Left lung (tissue), 4 donors: ENCODE measurements at regions not wholly inside any gene's neighbourhood (a gene's known extent, or its start where the extent isn't known, plus 50 kb on each side); places are given as distances from the start of the nearest gene placed in this dataset.
"Not testable (repeated sequence)": the region's sequence is repeated elsewhere in the genome, so short reads cannot be mapped to it uniquely, and the experiment has no call there.

Experiments
- ATAC-seq: fragments of 200-7000 bp; cut with Tn5 transposase; one replicate; pipeline ENCODE4 v1.9.1; 2020; ENCODE audit warnings: moderate library complexity
- DNase-seq, 4 donors: peaks; one replicate each; pipeline ENCODE4 v3.0.0-alpha.2; 2013 to 2020
- H3K27ac ChIP-seq, 2 donors: fragments of 200-600 bp; sonication (generic) in 1 of 2; one replicate each; pipeline versions ENCODE4 v1.5.0 to v1.8.0; 2020 to 2021
- H3K27me3 ChIP-seq, 2 donors: fragments of 200-600 bp; sonication (generic) in 1 of 2; one replicate each; pipeline versions ENCODE4 v1.5.0 to v1.8.0; 2020 to 2021
- H3K36me3 ChIP-seq, 2 donors: fragments of 200-600 bp; sonication (generic) in 1 of 2; one replicate each; pipeline versions ENCODE4 v1.5.0 to v1.8.0; 2020 to 2021
- H3K4me1 ChIP-seq, 2 donors: fragments of 200-600 bp; one replicate each; pipeline ENCODE4 v1.8.0; 2021
- H3K4me3 ChIP-seq, 2 donors: fragments of 200-600 bp; sonication (generic) in 1 of 2; one replicate each; pipeline versions ENCODE4 v1.5.0 to v1.8.0; 2020 to 2021; ENCODE audit warnings: mild to moderate bottlenecking in 1 of 2
- H3K9me3 ChIP-seq, 2 donors: fragments of 200-600 bp; sonication (generic) in 1 of 2; one replicate each; pipeline versions ENCODE4 v1.5.0 to v1.8.0; 2020 to 2021
- intact Hi-C, 2 donors: fragments of 100-400 bp; cut with DNase I; formaldehyde crosslinking; loops; one replicate each; pipeline versions ENCODE4 v1.11.2 to v1.14.2; 2022
- TF ChIP-seq, protein P1 (sequence below), 2 donors: fragments of 200-600 bp; sonication (generic) in 1 of 2; IDR thresholded peaks; one replicate each; pipeline versions ENCODE4 v1.5.0 to v1.8.0; 2021; ENCODE audit warnings: antibody characterized with exemption in 2 of 2
- donor health status: DM: no; HTN: yes; CAD: no.
- donor health status: DM: no; HTN: no; CAD: no.

DNA sequence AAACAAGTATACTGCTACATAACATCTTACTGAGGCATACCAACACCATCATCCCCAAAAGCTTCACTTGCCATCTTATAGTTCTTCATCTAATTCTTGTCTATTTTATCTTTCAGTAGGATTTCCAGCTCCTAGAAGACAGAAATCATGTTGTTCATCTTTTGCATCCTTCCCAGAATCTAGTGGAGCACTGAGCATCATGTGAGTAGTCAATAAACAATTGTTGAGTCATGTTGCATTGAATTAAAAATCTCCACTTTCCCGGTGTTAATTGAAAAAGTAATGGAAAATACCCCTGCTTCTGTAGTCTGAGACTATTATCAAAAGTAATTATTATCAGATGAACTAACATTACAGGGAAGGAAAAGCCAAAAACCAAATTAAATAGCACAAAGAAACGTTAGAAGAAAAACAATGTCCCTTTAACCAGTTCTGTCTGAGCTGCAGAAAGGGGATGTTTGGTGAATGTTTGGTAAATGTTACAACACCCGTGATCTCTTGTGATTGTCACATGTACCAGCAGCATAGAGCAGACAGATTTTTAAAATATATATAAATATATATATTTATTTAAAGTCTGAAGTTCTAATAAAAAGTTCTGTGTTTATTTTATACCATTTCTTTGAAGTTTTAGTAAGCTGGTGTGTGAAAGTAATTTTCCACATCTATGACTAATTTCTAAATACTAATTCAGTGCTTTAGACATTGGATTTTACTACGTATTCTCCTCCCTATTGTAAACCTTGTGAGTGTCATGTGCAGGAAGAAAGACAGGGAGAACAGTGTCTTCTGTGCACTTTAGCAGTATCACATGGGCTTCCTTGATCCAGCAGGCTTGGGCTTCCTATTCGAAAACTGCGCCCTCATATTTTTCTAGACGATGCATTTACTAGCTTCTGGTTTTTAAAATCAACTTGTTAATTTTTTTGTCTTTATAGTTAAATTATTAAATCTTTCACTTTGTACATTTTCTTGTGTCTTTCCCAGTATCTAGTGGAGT, 85.6 kb downstream of the RAP2B start:
- no peaks in the 10 kb centered on the region for H3K36me3 ChIP-seq
- intact Hi-C loops: no loop called here
- DNase-seq (no peak), ATAC-seq (peak; percentile 35)
- H3K4me3 ChIP-seq: no peak overlapping the region
- TF ChIP-seq, protein P1, sequence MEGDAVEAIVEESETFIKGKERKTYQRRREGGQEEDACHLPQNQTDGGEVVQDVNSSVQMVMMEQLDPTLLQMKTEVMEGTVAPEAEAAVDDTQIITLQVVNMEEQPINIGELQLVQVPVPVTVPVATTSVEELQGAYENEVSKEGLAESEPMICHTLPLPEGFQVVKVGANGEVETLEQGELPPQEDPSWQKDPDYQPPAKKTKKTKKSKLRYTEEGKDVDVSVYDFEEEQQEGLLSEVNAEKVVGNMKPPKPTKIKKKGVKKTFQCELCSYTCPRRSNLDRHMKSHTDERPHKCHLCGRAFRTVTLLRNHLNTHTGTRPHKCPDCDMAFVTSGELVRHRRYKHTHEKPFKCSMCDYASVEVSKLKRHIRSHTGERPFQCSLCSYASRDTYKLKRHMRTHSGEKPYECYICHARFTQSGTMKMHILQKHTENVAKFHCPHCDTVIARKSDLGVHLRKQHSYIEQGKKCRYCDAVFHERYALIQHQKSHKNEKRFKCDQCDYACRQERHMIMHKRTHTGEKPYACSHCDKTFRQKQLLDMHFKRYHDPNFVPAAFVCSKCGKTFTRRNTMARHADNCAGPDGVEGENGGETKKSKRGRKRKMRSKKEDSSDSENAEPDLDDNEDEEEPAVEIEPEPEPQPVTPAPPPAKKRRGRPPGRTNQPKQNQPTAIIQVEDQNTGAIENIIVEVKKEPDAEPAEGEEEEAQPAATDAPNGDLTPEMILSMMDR (IDR thresholded peaks at IDR 0.05): no peak
- peaks cover 3 to 29% of the 10 kb centered on the region in 2 donors for H3K4me1 ChIP-seq
- no peaks in the 10 kb centered on the region for H3K27me3 ChIP-seq
- peak overlapping the region; percentile 62 to 82 for H3K27ac ChIP-seq
- H3K9me3 ChIP-seq: no peaks in the 10 kb centered on the region

DNA sequence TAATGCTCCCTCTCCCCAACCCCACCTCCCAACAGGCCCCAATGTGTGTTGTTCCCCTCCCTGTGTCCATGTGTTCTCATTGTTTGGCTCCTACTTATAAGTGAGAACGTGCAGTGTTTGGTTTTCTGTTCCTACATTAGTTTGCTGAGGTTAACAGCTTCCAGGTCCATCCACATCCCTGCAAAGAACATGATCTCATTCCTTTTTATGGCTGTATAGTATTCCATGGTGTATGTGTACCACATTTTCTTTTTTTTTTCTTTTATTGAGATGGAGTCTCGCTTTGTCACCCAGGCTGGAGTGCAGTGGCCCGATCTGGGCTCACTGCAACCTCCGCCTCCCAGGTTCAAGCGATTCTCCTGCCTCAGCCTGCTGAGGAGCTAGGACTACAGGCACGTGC, 86.8 kb downstream of the RAP2B start:
- ATAC-seq, H3K27me3 ChIP-seq, intact Hi-C loops, H3K36me3 ChIP-seq, H3K9me3 ChIP-seq, DNase-seq, H3K4me3 ChIP-seq: not testable (repeated sequence)
- peaks cover 3 to 29% of the 10 kb centered on the region in 2 donors for H3K4me1 ChIP-seq
- peak overlapping the region; percentile 62 to 82 for H3K27ac ChIP-seq

DNA sequence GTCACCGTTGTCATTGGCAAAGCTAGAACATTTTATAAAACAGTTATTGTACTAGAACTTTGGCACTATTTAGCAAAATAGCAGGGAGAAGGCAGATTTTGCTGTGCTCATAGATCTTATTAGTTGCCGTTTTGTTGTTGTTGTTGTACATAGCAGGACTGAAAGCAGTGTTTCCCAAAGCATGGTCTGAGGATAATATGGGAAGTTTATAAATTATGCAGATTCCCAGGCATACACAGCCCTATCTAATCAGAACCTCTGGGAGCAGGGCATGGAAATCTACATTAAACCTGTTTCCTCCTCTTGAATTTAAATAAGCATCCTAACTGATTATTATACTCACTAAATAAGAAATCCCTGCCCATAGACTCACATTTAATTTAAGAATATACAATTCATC, 87.9 kb downstream of the RAP2B start:
- Histone ChIP-seq H3K36me3 (no peaks in the 10 kb centered on the region), H3K27ac (peak overlapping the region; percentile 36 to 71), H3K9me3 (no peaks in the 10 kb centered on the region), H3K4me1 (peaks cover 0 to 24% of the 10 kb centered on the region in 2 donors), H3K4me3 (no peak overlapping the region), H3K27me3 (no peaks in the 10 kb centered on the region)
- intact Hi-C loops: no loop called here
- no peak for DNase-seq
- TF ChIP-seq, protein P1 (IDR thresholded peaks at IDR 0.05): no peak
- no peak for ATAC-seq

DNA sequence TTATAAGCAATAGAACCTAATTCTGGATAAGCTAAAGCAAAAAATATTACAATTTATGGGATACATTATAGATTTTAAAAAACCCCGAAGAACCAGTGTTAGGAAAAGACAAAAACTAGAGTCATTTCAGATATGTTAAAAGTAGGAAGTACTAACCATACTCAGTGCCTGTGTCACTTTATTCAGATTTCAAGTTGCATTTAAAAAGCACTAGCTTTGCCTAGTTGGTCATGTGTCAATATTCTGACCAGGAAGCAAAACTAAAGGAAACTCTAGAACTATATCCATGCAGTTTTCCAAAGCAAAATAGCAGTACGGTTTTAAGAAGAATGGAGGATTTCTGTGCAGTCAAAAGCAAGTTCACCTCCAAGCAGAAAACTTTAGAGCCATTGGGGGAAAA, 88.4 kb downstream of the RAP2B start:
- Histone ChIP-seq H3K27ac (peak overlapping the region; percentile 36 to 71), H3K4me1 (peaks cover 0 to 19% of the 10 kb centered on the region in 2 donors), H3K4me3 (no peak overlapping the region), H3K27me3 (no peaks in the 10 kb centered on the region), H3K36me3 (no peaks in the 10 kb centered on the region), H3K9me3 (no peaks in the 10 kb centered on the region)
- DNase-seq: no peak
- intact Hi-C loops: no loop called here
- TF ChIP-seq, protein P1 (IDR thresholded peaks at IDR 0.05): no peak
- ATAC-seq: peak; percentile 38

DNA sequence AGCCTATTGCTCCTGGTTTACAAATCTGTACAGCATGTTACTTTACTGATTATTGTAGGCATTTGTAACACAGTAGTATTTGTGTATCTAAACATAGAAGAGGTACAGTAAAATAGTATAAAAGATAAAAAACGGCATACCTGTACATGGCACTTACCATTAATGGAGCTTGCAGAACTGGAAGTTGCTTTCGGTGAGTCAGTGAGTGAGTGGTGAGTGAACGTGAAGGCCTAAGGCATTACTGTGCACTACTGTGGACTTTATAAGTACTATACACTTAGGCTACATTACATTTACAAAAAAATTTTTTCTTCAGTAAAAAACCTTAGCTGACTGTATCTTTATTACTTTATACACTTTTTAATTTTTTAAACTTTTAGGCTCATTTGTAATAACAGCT, 90.9 kb downstream of the RAP2B start:
- ATAC-seq: no peak
- H3K27me3 ChIP-seq: no peaks in the 10 kb centered on the region
- no peaks in the 10 kb centered on the region for H3K36me3 ChIP-seq
- TF ChIP-seq, protein P1 (IDR thresholded peaks at IDR 0.05): no peak
- intact Hi-C loops: no loop called here
- H3K27ac ChIP-seq: no peak overlapping the region
- H3K9me3 ChIP-seq: no peaks in the 10 kb centered on the region
- no peak for DNase-seq
- peaks cover 0 to 13% of the 10 kb centered on the region in 2 donors for H3K4me1 ChIP-seq
- no peak overlapping the region for H3K4me3 ChIP-seq
